NCI-H526 treated with DMSO at 0.1 percent for 48 hours (cell line): ENCODE measurements at regions not wholly inside any gene's neighbourhood (a gene's known extent, or its start where the extent isn't known, plus 50 kb on each side); places are given as distances from the start of the nearest gene placed in this dataset.

Source experiments
- DNase-seq: peaks from one replicate; lab custom pipeline; 2025; lab: John Stamatoyannopoulos, UW

DNA sequence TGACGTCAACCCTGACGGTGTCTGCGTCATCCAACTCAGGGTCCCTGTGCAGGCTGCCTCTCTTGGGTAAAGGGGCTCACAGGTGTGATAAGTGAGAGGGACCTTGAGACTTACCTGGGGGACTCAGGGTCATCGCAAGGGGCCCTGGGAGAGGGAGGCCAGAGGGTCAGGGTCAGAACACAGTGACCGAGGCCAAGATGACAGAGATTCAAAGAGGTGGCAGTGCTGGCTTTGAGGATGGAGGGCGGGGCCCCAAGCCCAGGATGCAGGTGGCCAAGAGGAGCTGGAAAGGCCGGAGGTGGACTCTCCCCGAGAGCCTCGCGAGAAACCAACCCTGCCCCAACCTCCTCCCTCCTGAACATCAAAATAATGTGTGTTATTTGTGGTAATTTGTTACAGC is 165.2 kb upstream of the PPP2R2D start:
- no peak for DNase-seq

DNA sequence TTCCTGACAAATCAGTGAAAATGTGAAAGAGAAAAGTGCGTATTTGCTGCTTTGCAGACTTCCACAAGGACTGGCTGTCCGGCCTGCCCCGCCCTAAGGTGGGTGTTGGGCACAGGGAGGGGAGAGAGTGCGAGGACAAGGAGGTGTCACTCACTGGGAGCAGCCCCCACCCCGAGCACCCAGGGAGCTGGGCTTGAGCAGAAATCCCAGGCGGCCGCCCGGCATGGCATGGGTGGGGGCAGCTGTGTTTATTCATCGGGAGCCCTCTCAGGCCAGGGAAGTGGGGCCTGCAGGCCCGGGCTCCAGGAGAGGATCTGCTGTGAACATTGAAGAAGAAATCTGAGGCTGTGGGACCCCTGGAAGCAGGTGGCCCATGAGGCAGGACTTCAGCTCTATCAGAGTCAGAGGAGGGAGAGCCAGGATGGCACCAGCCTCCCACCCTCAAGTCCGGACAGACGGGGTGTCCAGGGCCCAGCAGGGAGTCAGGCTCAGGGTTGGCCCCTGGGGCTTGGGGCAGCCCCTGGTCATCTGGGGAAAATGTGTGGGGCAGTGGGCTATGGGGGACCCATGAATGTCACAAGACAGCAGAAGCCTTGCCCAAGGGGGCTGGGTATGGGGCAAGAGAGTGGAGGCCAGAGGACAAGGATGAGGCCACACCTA is 164.4 kb upstream of the PPP2R2D start:
- no peak for DNase-seq

DNA sequence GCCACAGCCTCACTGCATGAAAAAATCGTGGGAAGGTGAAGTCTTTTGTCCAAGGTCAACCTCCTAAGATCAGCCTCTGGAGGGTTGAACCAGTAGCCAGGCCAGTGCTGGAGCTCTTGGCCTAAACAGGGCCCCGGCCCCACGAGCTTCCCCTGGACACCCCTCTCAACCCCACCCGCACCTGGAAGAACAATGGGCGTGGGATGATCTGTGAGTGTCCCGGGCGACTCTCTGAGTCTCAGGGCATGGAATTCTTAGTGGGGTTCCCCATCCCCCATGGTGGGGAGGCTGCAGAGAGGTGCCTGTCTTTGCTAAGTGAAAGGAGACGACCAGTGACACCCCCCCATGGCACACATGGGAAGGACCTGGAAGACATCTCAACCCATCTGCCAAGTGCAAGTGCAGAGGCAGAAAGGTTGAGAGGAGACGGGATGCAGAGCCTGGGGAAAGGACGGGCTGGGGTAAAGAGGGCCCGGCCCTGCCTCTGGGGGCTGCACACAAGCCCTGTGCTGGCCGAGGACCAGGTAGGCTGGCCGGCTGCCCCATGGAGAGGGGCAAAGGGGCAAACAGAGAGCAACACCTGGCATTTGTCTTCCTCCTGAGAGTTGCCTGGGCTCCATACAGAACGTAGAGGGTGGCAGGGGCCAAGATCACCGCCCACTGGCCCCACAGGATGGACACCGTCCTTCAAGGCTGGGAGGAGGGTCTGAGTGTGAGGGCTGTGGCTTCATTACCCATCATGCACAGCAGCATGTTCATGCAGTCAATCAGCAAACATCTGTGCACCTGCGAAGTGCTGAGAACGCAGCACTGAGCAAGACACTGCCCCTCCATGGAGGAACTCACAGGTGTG is 163.0 kb upstream of the PPP2R2D start:
- no peak for DNase-seq

DNA sequence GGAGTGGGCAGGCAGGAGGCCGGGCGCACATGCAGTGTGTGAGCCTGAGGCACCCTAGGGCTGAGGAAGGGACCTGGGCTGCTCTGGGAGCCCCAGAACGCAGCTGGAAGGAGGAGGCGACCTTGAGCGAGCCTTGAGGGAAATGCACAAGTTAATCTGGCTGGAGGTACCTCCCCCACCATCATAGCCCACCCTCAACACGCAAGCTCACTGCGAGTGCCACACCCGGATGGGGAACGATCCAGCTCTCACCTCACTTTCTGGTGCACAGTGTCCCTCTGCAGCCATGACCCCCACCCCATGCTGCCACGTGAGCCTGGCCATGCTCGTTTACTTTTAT is 162.4 kb upstream of the PPP2R2D start:
- no peak for DNase-seq

DNA sequence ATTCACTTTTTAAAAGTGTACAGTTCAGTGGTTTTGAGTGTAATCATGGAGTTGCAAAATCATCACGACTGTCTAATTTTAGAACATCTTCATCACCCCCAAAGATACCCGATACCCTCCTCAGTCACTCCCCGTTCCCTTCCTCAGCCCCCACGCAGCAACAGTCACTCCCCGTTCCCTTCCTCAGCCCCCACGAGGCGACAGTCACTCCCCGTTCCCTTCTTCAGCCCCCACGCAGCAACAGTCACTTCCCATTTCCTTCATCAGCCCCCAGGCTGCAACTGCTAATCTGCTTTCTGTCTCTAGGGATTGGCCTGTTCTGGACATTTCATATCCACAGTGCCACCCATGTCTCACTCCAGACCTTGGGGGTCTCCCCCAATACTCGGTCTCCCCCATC is 161.6 kb upstream of the PPP2R2D start:
- DNase-seq, result no peak

DNA sequence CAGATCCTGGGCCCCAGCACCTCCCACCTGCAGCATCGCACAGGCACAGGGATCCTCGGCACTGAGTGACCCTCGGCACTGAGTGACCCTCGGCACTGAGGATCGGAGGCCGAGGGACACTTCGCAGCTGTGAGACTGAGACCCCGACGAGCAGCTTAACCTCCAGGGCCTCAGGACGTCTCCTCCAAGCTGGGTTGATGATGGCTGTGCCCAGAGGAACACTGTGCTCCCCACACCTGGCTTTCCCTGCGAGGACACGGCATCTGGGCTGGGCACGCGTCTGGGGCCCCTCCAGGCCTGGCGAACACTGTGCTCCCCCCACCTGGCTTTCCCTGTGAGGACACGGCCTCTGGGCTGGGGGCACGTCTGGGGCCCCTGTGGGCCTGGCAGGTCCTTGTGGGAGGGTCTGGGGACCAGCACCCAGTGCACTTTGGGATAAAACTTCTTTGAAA is 158.3 kb upstream of the PPP2R2D start:
- no peak for DNase-seq

DNA sequence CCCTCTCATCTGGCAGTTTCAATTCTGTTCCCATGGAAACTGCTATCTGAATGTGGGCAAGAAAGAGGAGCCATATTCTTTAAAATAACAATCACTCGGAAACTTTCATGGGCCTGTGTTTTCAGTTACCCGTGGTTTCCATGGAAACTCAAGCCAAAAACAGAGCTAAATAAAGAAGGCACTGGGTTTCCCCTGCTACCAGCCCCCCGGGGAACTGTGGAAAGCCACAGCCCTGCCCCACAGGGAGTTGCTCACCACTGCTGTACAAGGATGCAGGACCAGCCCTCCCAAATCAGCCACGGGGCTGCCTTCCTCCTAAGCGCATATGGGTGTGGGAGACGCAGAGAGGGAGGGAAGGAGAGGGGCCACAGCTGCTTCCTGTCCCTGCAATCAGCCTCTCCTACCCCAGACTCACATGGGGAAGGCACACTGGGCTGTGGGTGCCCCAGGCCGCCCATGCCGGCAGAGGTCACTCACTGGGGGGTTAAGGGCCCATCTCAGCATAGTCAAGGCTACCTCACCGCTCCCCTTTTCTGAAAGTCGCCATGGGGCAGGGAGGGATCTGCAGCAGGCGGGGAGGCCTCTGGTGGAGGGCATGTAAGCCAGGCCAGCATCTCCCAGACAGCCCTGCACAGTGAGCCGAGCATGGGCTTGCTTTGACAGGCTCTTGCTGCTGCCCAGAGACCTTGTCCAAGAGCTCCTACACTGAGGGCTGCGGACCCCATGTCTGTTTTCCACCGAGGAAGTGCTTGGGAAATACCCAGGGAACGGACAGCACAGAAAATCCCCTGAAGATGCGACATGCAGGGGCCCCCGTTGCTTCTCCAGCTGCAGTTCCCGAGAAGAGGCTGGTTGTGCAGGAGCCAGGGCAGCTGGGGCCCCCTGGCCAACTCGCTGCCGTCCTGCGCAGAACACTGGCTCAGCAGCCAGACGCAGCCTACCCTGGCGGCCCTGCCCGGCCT is 157.3 kb upstream of the PPP2R2D start:
- DNase-seq, result no peak

DNA sequence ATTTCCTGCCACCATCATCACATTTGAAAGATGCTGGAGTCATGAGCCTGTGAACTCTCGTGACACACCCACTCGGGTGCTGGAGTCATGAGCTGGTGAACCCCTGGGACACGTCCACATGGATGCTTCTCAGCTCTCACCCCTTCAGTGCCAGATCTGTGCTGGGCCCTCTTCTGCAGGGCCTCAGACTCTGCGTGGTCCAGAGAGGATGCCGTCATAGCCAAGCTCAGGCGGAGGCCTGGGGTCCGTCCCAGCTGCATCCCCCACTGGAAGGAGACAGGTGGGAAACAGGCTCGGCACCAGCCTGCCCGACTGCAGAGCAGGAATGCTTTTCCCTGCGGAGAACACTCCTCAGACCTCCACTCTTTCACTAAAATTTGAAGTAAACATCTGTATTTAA is 156.5 kb upstream of the PPP2R2D start:
- DNase-seq, result no peak

DNA sequence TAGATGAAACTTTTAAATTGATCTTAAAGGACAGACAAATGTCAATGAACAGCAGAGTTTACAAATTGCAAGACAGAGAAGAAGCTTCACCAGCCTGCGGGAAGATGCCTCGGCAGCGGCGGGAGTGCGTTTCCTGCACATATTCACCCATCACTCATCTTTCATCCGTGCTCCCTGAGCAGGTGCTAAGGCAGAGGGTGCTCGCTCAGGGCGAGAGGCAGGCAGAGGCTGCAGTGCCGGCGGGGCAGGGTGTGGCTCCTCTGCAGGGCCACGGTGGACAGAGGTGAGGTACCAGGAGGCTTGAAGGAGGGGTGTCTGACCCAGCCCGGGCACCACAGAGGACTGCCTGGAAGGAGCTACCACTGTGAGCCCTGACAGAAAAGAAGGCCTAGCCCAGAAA is 155.2 kb upstream of the PPP2R2D start:
- DNase-seq, result no peak

DNA sequence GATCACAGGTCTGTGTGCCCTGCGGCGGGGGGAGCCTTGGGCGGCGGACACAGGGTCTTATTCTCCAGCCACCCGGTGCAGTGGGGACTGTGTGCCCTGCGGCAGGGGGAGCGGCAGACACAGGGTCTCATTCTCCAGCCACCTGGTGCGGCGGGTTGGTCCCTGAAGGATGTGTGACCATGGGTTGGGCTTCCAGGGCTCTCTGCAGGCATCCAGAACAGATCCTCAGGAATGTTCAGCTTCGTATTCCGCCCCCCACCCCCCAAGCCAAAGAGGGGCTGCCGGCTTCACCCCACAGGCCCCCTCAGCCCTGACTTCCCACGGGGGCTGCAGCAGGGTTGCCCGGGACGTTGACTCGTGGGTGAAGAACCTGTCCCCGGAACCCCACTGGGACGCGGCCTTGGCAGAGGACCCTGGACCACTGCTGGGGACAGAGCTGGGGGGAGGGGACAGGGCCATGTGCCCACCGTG is 154.5 kb upstream of the PPP2R2D start:
- no peak for DNase-seq

DNA sequence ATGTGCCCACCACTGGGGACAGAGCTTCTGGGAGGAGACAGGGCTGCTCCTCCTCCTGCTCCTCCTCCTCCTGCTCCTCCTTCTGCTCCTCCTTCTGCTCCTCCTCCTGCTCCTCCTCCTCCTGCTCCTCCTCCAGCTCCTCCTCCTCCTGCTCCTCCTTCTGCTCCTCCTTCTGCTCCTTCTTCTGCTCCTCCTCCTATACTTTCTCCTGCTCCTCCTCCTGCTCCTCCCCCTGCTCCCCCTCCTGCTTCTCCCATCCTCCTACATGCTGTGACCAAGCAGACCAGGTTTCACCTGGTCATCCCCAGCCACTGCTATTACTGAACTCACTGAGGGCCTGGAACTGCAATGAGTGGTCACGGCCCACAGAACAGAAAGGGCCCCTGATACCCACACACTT is 154.0 kb upstream of the PPP2R2D start:
- no peak for DNase-seq

DNA sequence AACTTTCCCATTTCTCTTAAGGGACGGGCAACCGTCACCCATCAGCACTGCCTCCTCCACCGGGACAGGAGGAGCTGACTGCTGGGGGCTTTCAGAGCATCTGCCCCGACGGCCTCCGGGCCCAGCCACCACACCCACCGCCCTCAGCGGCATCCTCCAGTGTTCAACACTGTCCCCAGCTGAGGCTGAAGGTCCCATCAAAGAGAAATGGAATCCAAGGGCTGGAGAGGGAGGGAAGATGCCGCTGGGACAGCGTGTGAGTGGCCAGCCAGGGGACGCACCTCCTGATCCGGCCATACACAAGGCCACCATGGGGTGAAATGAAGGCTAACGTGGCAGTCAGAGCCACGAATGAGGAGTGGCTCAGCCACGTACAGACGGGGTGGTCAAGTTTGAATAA is 153.6 kb upstream of the PPP2R2D start:
- no peak for DNase-seq

DNA sequence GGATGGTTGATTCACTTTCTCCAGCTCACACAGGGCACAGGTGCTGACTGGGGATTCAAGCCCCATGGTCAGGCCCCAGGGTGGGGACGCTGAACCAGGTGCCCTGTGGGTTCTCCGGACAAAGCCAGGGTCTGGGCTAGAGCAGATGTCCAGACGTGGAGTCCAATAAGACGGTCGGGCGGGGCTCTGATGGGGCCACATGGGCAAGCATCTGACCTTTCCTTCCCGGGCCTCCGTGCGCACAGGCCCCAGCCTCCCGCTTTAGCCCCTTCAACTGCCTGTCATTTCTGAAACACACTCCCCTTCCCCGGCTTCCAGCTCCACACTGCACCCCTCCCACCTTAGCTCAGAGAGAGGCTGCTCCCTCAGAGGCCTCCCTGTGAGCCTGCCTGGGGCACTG is 153.0 kb upstream of the PPP2R2D start:
- no peak for DNase-seq

DNA sequence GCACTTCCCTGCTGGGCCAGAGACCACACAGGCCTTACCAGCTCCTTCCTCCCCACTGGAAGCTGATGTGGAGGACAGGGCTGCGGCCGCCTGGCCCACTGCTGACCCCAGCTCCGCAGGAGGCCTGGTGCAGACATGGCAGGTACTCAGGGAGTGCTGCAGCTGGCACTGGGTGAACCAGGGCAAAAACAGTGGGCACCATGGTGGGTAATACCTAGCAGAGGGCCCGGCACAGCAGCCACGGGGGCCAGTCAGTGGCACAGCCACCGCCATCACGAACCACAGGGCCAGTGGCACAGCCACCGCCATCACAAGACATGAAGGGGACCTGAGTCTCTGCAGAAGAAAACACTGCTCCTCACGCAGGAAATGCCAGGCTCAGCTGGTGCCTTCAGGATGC is 152.6 kb upstream of the PPP2R2D start:
- no peak for DNase-seq

DNA sequence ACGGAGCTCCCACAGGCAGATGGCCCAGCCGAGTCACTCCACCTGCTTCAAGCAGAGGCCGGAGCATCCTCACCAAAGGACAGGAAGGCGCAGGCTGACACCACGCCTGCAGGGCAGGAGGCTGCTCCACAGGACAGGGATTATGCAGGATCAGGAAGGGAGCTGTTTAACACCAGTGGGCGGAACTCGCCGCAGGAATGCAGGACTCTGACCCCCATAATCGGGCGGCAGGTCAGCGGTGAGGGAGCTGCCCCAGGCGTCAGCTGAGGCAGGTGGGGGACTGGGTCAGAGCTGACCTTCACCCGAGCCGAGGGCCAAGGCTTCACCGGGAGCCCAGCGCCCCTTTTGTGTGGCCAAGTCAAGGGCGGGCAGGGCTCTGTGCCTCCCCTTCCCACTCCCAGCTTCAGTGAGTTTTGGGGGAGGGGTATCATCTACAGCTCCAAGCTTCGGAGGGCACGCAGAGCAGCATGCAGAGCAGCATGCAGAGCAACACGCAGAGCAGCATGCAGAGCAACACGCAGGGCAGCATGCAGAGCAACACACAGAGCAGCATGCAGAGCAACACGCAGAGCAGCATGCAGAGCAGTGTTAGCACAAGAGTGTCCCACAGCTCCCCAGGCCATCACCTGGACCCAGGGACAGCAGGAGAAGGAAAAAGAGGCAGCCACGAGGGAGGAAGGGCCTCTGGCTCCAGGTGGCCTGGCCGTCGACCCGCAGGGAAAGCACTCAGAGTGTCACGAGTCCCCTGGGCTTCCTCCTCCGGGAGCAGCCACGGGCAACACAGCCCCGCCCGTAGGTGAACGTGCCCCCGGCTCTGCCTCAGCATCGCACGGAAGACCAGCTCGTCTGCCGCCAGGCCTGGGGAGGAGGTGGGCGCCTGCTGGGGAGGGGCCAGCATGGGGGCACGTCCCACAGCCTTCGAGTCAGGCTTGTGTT is 151.7 kb upstream of the PPP2R2D start:
- no peak for DNase-seq

DNA sequence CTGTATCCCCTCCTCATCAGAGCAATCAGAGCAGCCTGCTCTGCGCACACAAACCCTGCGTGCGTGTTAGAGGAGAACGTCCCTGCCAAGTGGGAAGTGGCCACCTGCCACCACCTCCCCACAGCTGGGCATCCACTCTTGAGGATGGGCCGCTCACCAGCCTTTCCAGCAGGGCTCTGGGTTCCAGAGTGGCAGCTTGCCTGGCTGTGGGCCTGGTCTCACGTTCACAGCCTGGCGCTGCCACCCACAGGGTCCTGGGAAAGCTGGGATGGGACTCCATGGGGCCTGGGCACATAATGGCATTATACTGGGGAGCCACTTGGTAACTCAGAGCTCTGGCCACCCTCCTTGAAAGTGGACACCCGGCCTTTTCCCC is 151.1 kb upstream of the PPP2R2D start:
- no peak for DNase-seq

DNA sequence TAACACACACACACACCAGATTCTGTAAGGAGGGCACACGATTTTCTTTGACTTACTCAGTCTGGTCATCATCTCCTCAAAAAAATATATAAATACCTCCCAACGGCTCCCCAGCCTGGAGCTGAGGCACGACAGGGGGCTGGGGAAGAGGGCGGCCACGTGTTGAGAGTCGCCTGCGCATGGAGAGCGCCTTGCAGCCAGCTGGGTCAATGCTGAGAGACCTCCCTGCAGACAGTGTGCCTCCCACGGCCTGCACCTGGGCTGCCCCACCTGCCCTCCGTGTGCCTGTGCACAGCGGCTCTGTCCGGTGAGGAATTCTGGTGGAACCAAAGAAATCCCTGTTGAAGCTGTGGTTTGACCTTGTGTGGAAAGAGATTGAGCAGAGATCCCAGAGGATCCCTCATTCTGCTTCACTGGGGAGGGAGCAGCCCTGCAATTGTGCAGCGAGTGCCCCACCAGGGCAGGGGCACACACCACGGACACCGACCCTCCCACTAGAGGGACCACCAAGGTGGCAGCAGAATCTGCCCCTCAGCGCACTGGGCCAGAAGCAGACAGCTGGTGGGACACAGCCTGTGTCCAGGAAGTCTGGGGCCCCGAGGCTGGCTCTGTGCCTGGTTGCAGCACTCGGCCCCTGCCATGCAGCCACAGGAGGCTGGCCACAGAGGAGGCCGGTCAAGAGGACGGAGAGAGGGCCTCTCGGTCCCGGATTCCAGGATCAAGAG is 150.5 kb upstream of the PPP2R2D start:
- DNase-seq, result no peak

DNA sequence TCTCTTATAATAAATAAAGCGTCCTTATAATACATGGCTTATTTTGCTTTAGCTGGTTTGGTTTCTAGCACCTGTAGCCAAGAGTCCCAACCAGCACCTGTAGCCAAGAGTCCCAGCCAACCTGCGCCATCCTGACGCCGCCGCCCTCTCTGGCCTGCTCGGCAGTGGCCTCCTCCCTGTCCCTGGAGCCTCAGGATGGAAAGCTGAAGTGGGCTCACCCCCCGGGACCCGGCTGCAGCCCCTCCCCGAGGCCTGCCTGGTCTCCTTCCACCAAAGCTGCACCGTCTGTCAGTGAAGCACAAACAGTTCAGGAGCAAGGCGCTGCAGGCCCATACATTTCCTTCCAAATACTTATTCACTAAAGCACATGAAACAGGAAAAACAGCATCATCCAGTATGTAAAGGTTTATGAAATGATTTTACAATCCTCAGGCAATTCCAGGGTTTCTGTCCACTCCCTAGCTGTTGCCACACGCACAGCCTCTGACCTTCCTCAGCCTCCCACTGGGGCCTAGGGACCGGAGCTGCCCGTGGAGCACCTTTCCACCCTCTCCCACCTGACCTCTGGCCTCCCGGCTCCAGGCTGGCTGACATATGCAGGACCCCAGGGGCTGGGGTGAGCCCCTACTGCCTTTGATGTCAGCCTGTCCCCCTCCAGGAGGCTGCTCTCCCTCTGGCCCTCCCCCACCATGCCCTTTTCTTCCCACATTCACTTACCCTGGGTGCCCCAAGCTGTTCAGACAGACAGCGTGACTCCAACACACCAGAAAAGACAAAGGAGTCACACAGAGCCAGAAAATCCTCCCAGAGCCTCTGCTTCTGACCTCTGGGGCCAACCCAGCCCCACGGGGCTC is 149.6 kb upstream of the PPP2R2D start:
- DNase-seq, result no peak

DNA sequence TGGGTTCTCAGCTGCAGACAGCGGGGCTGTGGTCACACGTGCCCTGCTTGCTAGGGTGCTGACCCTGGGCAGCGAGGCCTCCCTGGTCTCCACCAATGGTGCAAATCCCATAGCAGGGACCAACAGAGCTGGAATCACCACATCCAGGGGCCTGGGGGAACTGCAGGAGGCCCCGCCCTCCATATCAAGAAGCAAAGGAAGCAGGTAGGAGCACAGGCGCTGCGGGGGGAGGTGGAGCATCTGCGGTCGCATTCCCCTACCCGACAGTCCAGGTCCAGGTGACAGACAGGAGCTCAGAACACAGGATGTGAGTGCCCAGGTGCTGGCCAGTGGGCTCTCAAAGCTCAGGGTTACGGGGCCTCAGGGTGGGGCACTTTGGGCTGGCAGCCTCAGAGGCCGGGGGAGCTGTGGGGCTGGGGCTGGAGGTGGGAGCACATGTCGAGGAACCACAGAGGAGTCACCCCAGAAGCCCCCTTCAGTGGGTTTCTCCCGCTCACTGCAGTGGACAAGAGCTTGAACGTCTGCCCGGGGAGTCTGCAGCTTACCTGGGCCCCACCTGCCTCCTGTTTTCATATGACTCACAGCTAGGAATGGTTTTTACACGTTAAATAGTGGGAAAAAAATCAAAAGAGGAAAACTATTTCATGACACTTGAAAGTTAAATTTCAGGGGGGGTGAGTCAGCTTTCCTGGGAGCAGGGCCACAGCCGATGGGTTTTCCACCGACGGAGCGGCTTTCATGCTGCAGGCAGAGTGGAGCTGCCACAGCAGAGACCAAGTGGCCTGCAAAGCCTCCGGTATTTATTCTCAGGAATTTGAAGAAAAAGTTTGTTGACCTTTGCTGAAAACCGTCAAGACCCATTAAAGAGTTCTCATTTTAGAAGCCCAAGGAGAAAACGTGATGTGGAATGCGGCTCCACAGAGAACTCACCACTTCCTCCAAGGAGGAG is 148.7 kb upstream of the PPP2R2D start:
- DNase-seq, result no peak
